SJSA1 (cell line): ENCODE measurements at regions not wholly inside any gene's neighbourhood (a gene's known extent, or its start where the extent isn't known, plus 50 kb on each side); places are given as distances from the start of the nearest gene placed in this dataset.
"Not testable (repeated sequence)": the region's sequence is repeated elsewhere in the genome, so short reads cannot be mapped to it uniquely, and the experiment has no call there.

Experiments
- DNase-seq, 2 experiments: peaks; one replicate each; pipeline ENCODE4 v3.0.0-alpha.2; 2015 to 2020; ENCODE audit warnings: low spot score in 2 of 2, low read depth in 1 of 2
- H3K27ac ChIP-seq: fragments of 250-450 bp; sonication (Bioruptor Pico); 2 replicates; pipeline ENCODE4 v1.5.1; 2020; ENCODE audit warnings: mild to moderate bottlenecking, moderate library complexity
- H3K27me3 ChIP-seq: fragments of 250-450 bp; sonication (Bioruptor Pico); replicated peaks from 2 replicates; pipeline ENCODE4 v1.5.1; 2020; ENCODE audit warnings: mild to moderate bottlenecking, moderate library complexity
- H3K36me3 ChIP-seq: fragments of 250-450 bp; sonication (Bioruptor Pico); 2 replicates; pipeline ENCODE4 v1.5.1; 2020; ENCODE audit warnings: mild to moderate bottlenecking
- H3K4me1 ChIP-seq: fragments of 250-450 bp; sonication (Bioruptor Pico); replicated peaks from 2 replicates; pipeline ENCODE4 v1.6.1; 2021; ENCODE audit warnings: mild to moderate bottlenecking
- H3K4me3 ChIP-seq: fragments of 250-450 bp; sonication (Bioruptor Pico); 2 replicates; pipeline ENCODE4 v1.5.1; 2020; ENCODE audit warnings: mild to moderate bottlenecking
- H3K9me3 ChIP-seq: fragments of 250-450 bp; sonication (Bioruptor Pico); replicated peaks from 2 replicates; pipeline ENCODE4 v1.5.1; 2020; ENCODE audit warnings: mild to moderate bottlenecking

DNA sequence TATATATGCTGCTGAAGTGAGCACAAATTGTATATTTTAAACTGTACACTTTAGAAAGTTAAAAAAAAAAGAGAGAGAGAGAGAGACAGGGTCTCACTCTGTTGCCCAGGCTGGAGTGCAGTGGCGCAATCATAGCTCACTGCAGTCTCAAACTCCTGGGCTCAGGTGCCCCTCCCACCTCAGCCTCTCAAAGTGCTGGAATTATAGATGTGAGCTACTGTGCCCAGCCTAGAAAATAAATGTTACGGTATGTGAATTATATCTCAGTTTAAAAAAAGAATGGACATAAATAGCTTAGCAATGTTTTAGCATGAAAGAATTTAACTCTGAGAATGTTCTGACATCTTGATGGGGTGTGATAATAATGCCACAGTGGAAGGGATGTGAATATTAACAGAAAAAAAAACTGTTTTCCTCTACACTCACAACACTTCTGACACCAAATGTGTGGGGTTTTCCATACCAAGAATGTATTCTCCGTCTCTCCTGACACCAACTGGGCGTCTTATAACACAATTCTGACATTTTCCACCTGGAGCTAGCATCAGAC is 162.1 kb downstream of the PLCE1 start:
- no peaks in the 10 kb centered on the region for H3K9me3 ChIP-seq
- no peaks in the 10 kb centered on the region for H3K4me1 ChIP-seq
- no peak for DNase-seq
- no peak overlapping the region for H3K27ac ChIP-seq
- no peaks in the 10 kb centered on the region for H3K36me3 ChIP-seq
- no peak overlapping the region for H3K4me3 ChIP-seq
- no peaks in the 10 kb centered on the region for H3K27me3 ChIP-seq

DNA sequence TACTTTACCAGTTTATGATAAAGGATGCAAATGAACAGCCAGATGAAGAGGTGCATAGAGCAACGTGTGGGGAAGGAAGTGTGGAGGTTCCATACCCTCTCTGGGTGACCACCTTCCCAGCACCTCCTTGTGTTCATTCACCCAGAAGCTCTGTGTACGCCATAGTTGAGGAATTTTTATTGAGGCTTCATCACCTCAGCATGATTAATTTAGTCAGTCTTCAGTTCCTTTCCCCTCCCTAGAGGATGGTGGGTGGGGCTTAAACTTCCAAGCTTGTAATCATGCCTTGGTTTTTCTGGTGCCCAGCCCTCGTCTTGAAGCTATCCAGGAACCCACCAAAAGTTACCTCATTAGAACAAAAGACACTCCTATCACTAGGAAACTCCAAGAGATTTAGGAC is 162.7 kb downstream of the PLCE1 start:
- Histone ChIP-seq H3K27me3 (no peaks in the 10 kb centered on the region), H3K27ac (no peak overlapping the region)

DNA sequence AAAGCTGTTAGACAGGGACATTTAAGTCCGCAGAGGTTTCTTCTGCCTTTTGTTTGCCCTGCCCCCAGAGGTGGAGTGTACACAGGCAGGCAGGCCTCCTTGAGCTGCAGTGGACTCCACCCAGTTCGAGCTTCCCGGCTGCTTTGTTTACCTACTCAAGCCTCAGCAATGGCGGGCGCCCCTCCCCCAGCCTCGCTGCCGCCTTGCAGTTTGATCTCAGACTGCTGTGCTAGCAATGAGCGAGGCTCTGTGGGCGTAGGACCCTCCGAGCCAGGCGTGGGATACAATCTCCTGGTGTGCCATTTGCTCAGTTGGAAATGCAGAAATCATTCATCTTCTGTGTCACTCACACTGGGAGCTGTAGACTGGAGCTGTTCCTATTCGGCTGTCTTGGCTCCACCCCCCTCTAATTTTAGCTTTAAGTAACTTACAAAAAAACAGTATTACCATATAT is 171.5 kb downstream of the PLCE1 start:
- H3K4me1 ChIP-seq: peaks cover 21% of the 10 kb centered on the region
- H3K4me3 ChIP-seq, H3K27ac ChIP-seq, H3K36me3 ChIP-seq, DNase-seq, H3K27me3 ChIP-seq, H3K9me3 ChIP-seq: not testable (repeated sequence)

More for the DNA sequence above, 162.7 kb downstream of the PLCE1 start:
- DNase-seq: no peak
- no peak overlapping the region for H3K4me3 ChIP-seq
- H3K4me1 ChIP-seq: no peaks in the 10 kb centered on the region
- H3K9me3 ChIP-seq: no peaks in the 10 kb centered on the region
- no peaks in the 10 kb centered on the region for H3K36me3 ChIP-seq

DNA sequence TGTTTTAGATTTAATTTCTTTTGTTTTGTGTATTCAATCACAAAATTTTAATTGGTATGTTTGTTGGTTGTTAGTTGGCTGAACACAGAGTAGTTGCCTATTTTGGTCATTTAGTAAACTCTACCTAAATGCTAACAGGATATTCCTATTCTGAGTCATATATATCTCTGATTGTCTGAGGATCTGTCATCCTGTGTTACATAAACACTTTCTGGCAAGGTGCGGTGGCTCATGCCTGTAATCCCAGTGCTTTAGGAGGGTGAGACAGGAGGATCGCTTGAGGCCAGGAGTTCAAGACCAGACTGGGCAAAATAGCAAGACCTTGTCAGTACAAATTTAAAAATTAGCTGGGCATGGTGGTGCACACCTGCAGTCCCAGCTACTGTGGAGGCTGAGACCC is 178.6 kb downstream of the PLCE1 start:
- H3K9me3 ChIP-seq: no peaks in the 10 kb centered on the region
- H3K36me3 ChIP-seq: peaks cover 4% of the 10 kb centered on the region; the same call in 1 of the 2 replicates
- DNase-seq: peak; percentile 18 to 56
- H3K4me1 ChIP-seq: peaks cover 37% of the 10 kb centered on the region
- H3K27me3 ChIP-seq: no peaks in the 10 kb centered on the region
- H3K27ac ChIP-seq: no peak overlapping the region
- no peak overlapping the region for H3K4me3 ChIP-seq

- H3K9me3 ChIP-seq: no peaks in the 10 kb centered on the region
- H3K4me3 ChIP-seq: no peak overlapping the region
- no peak overlapping the region for H3K27ac ChIP-seq
- H3K27me3 ChIP-seq: no peaks in the 10 kb centered on the region
- H3K36me3 ChIP-seq: peaks cover 4% of the 10 kb centered on the region; the same call in 1 of the 2 replicates
- DNase-seq: no peak
- peaks cover 44% of the 10 kb centered on the region for H3K4me1 ChIP-seq
Observed at GRCh38 chr10:94173594-94173993, 179.9 kb downstream of the PLCE1 start.

DNA sequence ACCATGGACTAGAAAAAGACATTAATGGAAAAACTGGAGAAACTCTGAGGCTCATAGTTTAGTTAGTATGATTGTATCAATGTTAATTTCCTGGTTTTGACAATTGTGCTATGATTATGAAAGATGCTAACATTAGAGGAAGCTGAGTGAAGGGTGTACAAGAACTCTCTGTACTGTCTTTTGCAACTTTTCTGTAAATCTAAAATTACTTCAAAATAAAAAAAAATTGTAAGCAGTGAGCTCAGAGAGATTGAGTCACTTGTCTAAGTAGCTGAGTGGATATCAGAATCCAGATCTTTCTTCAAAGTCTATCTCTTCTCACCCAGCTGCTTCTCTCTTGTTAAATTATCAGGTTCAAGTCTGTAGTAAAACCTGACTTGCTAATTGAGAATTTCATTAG is 181.1 kb downstream of the PLCE1 start:
- Histone ChIP-seq H3K4me3 (no peak overlapping the region), H3K27me3 (no peaks in the 10 kb centered on the region), H3K9me3 (no peaks in the 10 kb centered on the region), H3K36me3 (peaks cover 4% of the 10 kb centered on the region; the same call in 1 of the 2 replicates), H3K4me1 (peaks cover 38% of the 10 kb centered on the region), H3K27ac (no peak overlapping the region)
- DNase-seq: no peak

DNA sequence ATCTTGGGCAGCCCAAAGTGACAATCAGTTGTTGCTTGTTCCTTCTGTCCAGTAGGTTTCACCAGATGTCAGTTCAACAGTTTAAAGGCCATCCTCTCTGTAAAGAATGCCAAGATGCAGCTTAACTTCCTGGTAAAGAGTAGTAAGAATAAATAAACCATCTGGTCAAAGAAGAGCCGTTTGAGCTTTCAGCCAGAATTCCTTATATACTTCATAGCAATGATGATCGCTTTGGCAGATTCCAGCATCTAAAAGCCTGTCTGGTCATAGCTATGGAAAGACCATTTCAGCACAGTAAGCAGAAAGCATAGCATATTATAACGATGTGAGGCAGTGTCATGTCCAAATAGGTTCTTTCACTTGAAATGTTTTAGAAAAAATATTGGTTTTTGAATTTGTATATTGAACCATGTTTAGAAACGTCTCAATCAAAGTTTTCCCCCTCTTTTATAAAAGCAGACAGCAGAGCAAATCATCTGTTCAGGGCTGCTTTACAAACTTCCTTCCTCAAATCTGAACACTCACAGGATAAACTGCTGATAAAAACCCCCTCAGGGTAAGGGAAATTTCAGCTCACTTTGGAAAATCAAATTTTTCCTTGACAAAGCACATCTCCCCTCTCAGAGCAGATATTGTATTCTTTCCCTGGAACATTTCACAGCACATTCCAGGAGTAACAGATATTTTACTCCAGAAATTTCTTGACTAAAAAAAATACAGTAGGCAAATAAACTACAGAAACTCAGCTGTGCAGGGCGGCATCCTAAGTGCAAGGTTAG is 184.1 kb downstream of the NOC3L start:
- no peak overlapping the region for H3K4me3 ChIP-seq
- H3K9me3 ChIP-seq: no peaks in the 10 kb centered on the region
- H3K27me3 ChIP-seq: no peaks in the 10 kb centered on the region
- peak in 1 of 2 experiments; percentile 41 for DNase-seq
- no peak overlapping the region for H3K27ac ChIP-seq
- peaks cover 33% of the 10 kb centered on the region for H3K4me1 ChIP-seq
- no peaks in the 10 kb centered on the region for H3K36me3 ChIP-seq

DNA sequence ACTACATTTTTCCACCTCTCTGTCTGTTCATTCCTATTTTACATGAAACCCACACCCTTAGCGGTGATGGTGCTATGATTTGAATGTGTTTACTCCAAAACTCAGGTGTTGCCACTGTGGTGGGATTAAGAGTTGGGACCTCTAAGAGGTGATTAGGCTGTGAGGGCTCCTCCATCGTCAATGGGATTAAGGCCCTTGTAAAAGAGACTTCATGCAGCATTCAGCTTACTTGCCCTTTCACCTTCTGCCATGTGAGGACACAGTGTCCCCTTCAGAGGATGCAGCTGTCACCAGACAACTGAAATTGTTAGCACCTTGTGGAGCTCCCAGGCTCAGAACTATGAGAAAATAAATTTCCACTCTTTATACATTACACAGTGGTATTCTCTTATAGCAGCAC is 182.2 kb downstream of the NOC3L start:
- Histone ChIP-seq H3K9me3 (no peaks in the 10 kb centered on the region), H3K4me1 (peaks cover 41% of the 10 kb centered on the region), H3K27ac (no peak overlapping the region), H3K27me3 (no peaks in the 10 kb centered on the region), H3K4me3 (no peak overlapping the region), H3K36me3 (no peaks in the 10 kb centered on the region)
- DNase-seq: no peak

DNA sequence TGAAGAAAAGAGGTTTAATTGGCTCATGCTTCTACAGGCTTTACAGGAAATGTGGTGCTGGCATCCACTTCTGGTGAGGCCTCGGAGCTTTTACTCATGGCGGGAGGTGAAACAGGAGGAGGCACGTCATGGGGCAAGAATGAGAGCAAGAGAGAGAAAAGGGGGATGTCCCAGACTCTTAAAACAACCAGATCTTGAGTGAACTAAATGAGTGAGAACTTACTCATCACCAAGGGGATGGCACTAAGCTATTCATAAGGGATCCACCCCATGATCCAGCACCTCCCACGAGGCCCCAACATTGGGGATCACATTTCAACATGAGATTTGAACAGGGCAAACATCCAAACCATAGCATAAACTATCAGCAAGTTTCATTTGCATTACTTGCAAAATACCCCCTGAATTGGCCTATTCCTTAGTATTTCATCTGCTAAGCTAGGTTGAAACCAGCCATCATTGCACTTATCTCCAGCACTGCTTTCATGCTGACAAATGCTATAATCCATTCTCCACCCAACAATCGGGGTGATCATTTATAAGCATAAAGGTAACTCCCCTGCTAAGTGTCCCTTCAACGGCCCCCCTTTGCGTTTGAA is 179.0 kb downstream of the NOC3L start:
- DNase-seq: peak; percentile 85
- Histone ChIP-seq H3K9me3 (no peaks in the 10 kb centered on the region), H3K4me3 (no peak overlapping the region), H3K27me3 (no peaks in the 10 kb centered on the region), H3K27ac (peak overlapping the region; percentile 68), H3K4me1 (peaks cover 22% of the 10 kb centered on the region), H3K36me3 (no peaks in the 10 kb centered on the region)

- Histone ChIP-seq H3K27me3 (no peaks in the 10 kb centered on the region), H3K27ac (no peak overlapping the region), H3K9me3 (no peaks in the 10 kb centered on the region), H3K36me3 (no peaks in the 10 kb centered on the region), H3K4me1 (peaks cover 18% of the 10 kb centered on the region), H3K4me3 (no peak overlapping the region)
- DNase-seq: no peak
Observed at GRCh38 chr10:94186722-94187121, 176.0 kb downstream of the NOC3L start.

DNA sequence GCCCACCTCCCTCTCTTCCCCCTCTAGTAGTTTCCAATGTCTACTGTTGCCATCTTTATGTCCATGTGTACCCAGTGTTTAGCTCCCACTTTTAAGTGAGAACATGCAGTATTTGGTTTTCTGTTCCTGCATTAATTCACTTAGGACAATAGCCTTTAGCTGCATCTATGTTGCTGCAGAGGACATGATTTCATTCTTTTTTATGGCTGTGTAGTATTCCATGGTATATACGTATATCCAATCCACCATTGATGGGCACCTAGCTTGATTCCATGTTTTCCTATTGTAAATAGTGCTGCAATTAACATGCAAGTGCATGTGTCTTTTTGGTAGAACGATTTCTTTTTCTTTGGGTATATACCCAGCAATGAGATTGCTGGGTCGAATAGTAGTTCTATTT is 170.4 kb downstream of the NOC3L start:
- Histone ChIP-seq H3K4me1 (peaks cover 24% of the 10 kb centered on the region), H3K4me3 (no peak overlapping the region), H3K27me3 (no peaks in the 10 kb centered on the region), H3K27ac (no peak overlapping the region), H3K36me3 (no peaks in the 10 kb centered on the region), H3K9me3 (no peaks in the 10 kb centered on the region)
- no peak for DNase-seq

GRCh38 chr10:94192974-94193373 is 169.8 kb downstream of the NOC3L start:
- Histone ChIP-seq H3K27ac (0 out of 2 replicates have a peak overlapping the region, but pooled peaks have one; percentile 0), H3K9me3 (no peaks in the 10 kb centered on the region), H3K27me3 (no peaks in the 10 kb centered on the region), H3K36me3 (no peaks in the 10 kb centered on the region), H3K4me1 (peaks cover 24% of the 10 kb centered on the region), H3K4me3 (no peak overlapping the region)
- DNase-seq: no peak

GRCh38 chr10:94193466-94193924 is 169.2 kb downstream of the NOC3L start:
- no peak overlapping the region for H3K4me3 ChIP-seq

DNA sequence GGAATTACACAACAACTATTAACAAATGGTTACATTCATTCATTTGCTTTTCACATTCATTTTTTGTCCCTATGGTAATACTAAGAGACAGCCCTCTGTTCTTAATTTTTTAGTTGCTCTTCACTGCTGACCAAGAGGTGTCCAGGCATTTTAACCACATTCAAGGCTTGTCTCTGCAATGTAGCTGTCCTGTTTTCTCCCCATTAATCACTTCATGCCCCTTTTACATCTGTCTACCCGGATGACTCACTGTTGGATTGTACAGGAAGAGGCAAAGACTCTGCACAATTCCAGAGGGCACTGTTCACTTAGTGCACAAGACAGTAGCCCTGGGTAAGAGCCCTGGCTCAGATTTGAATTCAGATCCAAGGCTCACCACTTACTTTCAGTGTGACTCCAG is 168.5 kb downstream of the NOC3L start:
- peak in 1 of 2 experiments; percentile 47 for DNase-seq
- H3K36me3 ChIP-seq: no peaks in the 10 kb centered on the region
- peaks cover 24% of the 10 kb centered on the region for H3K4me1 ChIP-seq
- H3K27me3 ChIP-seq: no peaks in the 10 kb centered on the region
- no peaks in the 10 kb centered on the region for H3K9me3 ChIP-seq
- H3K27ac ChIP-seq: no peak overlapping the region
- H3K4me3 ChIP-seq: no peak overlapping the region

More at GRCh38 chr10:94193466-94193924, 169.2 kb downstream of the NOC3L start:
- Histone ChIP-seq H3K27ac (no peak overlapping the region), H3K27me3 (no peaks in the 10 kb centered on the region), H3K9me3 (no peaks in the 10 kb centered on the region), H3K4me1 (peaks cover 24% of the 10 kb centered on the region), H3K36me3 (no peaks in the 10 kb centered on the region)
- peak in 1 of 2 experiments; percentile 46 for DNase-seq
